Astrocyte of the cerebellum (primary cell): ENCODE measurements at regions not wholly inside any gene's neighbourhood (a gene's known extent, or its start where the extent isn't known, plus 50 kb on each side); places are given as distances from the start of the nearest gene placed in this dataset.
"Not testable (repeated sequence)": the region's sequence is repeated elsewhere in the genome, so short reads cannot be mapped to it uniquely, and the experiment has no call there.

ENCODE experiments used
- DNase-seq: peaks from one replicate; pipeline ENCODE4 v3.0.0-alpha.2; 2011; ENCODE audit warnings: low read depth
- H3K4me3 ChIP-seq: 2 replicates; pipeline ENCODE4 v1.5.1; 2011; ENCODE audit warnings: mild to moderate bottlenecking, low read depth, low read length, moderate library complexity
- CTCF ChIP-seq: IDR thresholded peaks from 2 replicates; pipeline ENCODE4 v1.5.1; 2012; ENCODE audit warnings: low read length, low read depth, moderate library complexity, mild to moderate bottlenecking; ENCODE audit errors: missing control alignments
- in situ Hi-C: cut with HindIII; loops from 2 replicates; pipeline ENCODE4 v1.10.0; 2017; ENCODE audit warnings: low sequenced_read_pairs

- in situ Hi-C loops: no loop called here
- TF ChIP-seq CTCF: no peak
- DNase-seq: no peak
- H3K4me3 ChIP-seq: no peak overlapping the region
These were observed 159.9 kb downstream of the SOX4 start for GRCh38 chr6:21753241-21754108.

GRCh38 chr6:21754891-21755290, 161.3 kb downstream of the SOX4 start:
- DNase-seq: no peak
- H3K4me3 ChIP-seq: no peak overlapping the region
- TF ChIP-seq CTCF: no peak
- in situ Hi-C loops: no loop called here

- no peak for TF ChIP-seq CTCF
- no peak for DNase-seq
- H3K4me3 ChIP-seq: no peak overlapping the region
- in situ Hi-C loops: no loop called here
These were observed 162.9 kb downstream of the SOX4 start for GRCh38 chr6:21756487-21756886.

DNA sequence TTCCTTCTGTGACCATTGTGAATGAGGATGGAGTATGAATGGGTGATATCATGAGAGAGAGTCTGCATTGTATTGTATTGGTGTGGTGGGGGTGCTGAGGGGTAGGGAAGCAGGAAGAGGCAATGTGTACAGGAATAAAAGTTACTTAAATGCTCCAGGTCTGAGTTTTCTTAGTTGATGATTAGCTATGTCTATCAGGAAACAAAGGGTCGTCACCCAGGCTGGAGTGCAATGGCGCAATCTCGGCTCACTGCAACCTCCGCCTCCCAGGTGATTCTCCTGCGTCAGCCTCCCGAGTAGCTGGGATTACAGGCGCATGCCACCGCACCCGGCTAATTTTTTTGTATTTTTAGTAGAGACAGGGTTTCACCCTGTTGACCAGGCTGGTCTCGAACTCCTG, 163.8 kb downstream of the SOX4 start:
- DNase-seq, in situ Hi-C loops, H3K4me3 ChIP-seq: not testable (repeated sequence)

DNA sequence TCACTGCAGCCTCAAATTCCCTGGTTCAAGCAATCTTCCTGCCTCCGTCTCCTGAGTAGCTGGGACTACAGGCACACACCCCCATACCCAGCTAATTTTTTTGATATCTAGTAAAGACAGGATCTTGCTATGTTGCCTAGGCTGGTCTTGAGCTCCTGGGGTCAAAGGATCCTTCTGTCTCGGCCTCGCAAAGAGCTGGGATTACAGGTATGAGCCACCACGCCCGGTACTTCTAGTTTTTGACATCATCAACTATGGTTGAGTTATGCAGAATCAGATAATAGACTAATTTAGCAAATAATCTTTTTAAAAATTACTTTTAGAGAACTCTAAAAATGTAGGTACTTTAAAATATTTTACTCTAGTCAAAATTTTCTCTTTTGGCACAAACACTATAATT, 166.2 kb downstream of the SOX4 start:
- in situ Hi-C loops: no loop called here
- no peak for DNase-seq
- TF ChIP-seq CTCF: no peak
- H3K4me3 ChIP-seq: no peak overlapping the region

DNA sequence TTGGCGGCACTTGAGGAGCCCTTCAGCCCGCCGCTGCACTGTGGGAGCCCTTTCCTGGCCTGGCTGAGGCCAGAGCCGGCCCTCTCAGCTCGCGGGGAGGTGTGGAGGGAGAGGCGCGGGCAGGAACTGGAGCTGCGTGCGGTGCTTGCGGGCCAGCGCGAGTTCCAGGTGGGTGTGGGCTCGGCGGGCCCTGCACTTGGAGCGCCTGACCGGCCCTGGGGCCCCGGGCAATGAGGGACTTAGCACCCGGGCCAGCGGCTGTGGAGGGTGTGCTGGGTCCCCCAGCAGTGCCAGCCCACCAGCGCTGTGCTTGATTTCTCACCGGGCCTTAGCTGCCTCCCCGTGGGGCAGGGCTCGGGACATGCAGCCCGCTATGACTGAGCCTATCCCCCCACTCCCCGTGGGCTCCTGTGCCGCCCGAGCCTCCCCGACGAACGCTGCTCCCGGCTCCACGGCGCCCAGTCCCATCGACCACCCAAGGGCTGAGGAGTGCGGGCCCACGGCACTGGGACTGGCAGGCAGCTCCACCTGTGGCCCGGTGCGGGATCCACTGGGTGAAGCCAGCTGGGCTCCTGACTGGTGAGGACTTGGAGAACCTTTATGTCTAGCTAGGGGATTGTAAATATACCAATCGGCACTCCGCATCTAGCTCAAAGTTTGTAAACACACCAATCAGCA, 167.6 kb downstream of the SOX4 start:
- in situ Hi-C loops, H3K4me3 ChIP-seq, DNase-seq: not testable (repeated sequence)

DNA sequence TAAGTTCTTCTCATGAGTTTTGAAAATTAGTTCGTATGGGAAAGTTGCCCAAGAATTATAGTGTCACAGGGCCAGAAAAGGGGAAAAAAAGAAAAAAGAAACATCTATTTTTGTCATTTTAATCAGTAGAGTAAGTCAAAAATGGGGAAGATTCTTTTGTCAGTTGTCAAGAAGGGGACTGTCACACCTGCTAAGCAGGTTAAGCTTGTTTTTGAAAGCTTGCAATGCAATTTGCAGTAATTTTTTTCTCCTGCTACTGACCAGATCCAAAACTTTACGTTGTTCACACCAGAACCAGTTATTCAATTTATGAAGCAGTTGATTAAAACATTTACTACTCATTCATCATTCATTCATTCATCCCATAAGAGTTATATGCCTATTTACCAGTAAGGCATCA, 171.4 kb downstream of the SOX4 start:
- in situ Hi-C loops: no loop called here
- no peak for DNase-seq

More for the DNA sequence above, 171.4 kb downstream of the SOX4 start:
- no peak overlapping the region for H3K4me3 ChIP-seq
- TF ChIP-seq CTCF: no peak
